Activated CD8-positive, alpha-beta T cell treated with anti-CD3 and anti-CD28 coated beads for 36 hours (primary cell): ENCODE measurements at regions not wholly inside any gene's neighbourhood (a gene's known extent, or its start where the extent isn't known, plus 50 kb on each side); places are given as distances from the start of the nearest gene placed in this dataset.

Experiments
- ATAC-seq: fragments of 200-7000 bp; cut with Tn5 transposase; one replicate; pipeline ENCODE4 v1.10.0; 2021; ENCODE audit warnings: mild to moderate bottlenecking, moderate library complexity
- CTCF ChIA-PET: fragments of 350-600 bp; sonication (Branson Sonifier 250); formaldehyde crosslinking; loops from one replicate; lab custom pipeline; 2021; ENCODE audit warnings: antibody characterized with exemption; lab: Charles Lee
- POLR2A ChIA-PET: fragments of 350-600 bp; sonication (Branson Sonifier 250); formaldehyde crosslinking; loops from one replicate; lab custom pipeline; 2021; ENCODE audit warnings: antibody characterized with exemption; lab: Charles Lee
- DNase-seq: peaks from one replicate; pipeline ENCODE4 v3.0.0-alpha.2; 2020
- H3K27ac Mint-ChIP-seq: one replicate; pipeline ENCODE4 v1.8.0; 2021; ENCODE audit warnings: mild to moderate bottlenecking, mixed read lengths
- H3K27me3 Mint-ChIP-seq: one replicate; pipeline ENCODE4 v1.8.0; 2021; ENCODE audit warnings: mixed read lengths
- H3K36me3 Mint-ChIP-seq: one replicate; pipeline ENCODE4 v1.8.0; 2021; ENCODE audit warnings: low read depth, mixed read lengths
- H3K4me1 Mint-ChIP-seq: one replicate; pipeline ENCODE4 v1.8.0; 2021; ENCODE audit warnings: low read depth, mixed read lengths
- H3K4me3 Mint-ChIP-seq: one replicate; pipeline ENCODE4 v1.8.0; 2021; ENCODE audit warnings: mild to moderate bottlenecking, moderate library complexity, mixed read lengths
- H3K9me3 Mint-ChIP-seq: one replicate; pipeline ENCODE4 v1.8.0; 2021; ENCODE audit warnings: mixed read lengths
- intact Hi-C: fragments of 100-400 bp; cut with micrococcal nuclease; formaldehyde crosslinking; loops from one replicate; pipeline ENCODE4 v1.10.0; 2022
- TF ChIP-seq, protein P1 (sequence below): fragments of 200-600 bp; IDR thresholded peaks from one replicate; pipeline ENCODE4 v1.8.0; 2022; ENCODE audit warnings: antibody characterized with exemption, mild to moderate bottlenecking

DNA sequence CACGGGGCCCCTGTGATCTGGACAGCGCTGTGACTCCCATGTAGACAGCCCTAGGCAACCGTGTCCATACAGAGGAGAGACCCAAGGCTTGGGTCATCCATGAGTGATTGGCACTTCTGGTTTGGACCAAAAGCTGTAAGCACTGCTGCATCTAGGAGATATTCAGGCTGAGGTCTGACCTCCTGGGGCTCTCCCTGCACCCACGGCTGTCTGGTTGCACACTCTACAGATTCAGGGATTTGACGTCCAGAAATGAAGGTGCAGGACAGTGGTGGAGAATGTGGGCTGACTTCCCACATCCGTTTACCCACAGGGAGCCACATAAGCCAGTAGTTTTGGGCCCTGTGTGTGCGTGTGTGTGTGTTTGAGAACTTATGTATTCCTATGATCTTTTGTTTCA is 76.2 kb upstream of the ARHGEF7 start:
- H3K36me3 Mint-ChIP-seq: no peaks in the 10 kb centered on the region
- H3K27me3 Mint-ChIP-seq: peaks cover 13% of the 10 kb centered on the region
- intact Hi-C loops: no loop called here
- CTCF ChIA-PET: no interaction called here
- no peak overlapping the region for H3K4me3 Mint-ChIP-seq
- ATAC-seq (no peak), DNase-seq (no peak)
- POLR2A ChIA-PET: no interaction called here
- no peak overlapping the region for H3K27ac Mint-ChIP-seq
- no peaks in the 10 kb centered on the region for H3K4me1 Mint-ChIP-seq
- H3K9me3 Mint-ChIP-seq: no peaks in the 10 kb centered on the region
- TF ChIP-seq, protein P1, sequence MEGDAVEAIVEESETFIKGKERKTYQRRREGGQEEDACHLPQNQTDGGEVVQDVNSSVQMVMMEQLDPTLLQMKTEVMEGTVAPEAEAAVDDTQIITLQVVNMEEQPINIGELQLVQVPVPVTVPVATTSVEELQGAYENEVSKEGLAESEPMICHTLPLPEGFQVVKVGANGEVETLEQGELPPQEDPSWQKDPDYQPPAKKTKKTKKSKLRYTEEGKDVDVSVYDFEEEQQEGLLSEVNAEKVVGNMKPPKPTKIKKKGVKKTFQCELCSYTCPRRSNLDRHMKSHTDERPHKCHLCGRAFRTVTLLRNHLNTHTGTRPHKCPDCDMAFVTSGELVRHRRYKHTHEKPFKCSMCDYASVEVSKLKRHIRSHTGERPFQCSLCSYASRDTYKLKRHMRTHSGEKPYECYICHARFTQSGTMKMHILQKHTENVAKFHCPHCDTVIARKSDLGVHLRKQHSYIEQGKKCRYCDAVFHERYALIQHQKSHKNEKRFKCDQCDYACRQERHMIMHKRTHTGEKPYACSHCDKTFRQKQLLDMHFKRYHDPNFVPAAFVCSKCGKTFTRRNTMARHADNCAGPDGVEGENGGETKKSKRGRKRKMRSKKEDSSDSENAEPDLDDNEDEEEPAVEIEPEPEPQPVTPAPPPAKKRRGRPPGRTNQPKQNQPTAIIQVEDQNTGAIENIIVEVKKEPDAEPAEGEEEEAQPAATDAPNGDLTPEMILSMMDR: no peak

DNA sequence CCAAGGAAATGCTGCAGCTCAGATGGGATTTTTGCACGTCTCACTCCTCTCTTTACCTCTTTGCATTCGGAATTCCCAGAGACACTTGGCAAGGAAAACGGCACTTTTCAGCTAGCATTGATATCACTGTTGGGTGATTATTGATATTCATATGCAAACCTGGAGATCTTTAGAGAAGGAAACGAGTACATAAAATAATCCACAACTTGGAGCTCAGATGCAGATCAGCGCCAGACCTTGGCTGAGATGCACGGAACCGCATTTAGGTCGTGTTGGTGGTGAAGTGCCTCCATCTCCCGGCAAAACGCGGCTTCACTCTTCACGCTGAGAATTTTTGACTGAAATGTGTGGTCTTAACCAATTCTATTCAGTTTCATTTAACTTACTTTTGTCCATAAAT is 77.2 kb upstream of the ARHGEF7 start:
- H3K4me3 Mint-ChIP-seq: no peak overlapping the region
- H3K9me3 Mint-ChIP-seq: no peaks in the 10 kb centered on the region
- no peaks in the 10 kb centered on the region for H3K4me1 Mint-ChIP-seq
- TF ChIP-seq, protein P1: no peak
- no peaks in the 10 kb centered on the region for H3K36me3 Mint-ChIP-seq
- no peak overlapping the region for H3K27ac Mint-ChIP-seq
- peaks cover 13% of the 10 kb centered on the region for H3K27me3 Mint-ChIP-seq
- ATAC-seq: no peak
- no peak for DNase-seq
- intact Hi-C loops: no loop called here
- ChIA-PET POLR2A (interaction anchor here (0.8 kb wide), 1 partner anchor 10 kb away, joined by 3 read pairs; no protein-coding TSS in a partner anchor), CTCF (interaction anchor here (0.8 kb wide), 1 partner anchor 30 kb away, joined by 3 read pairs; no protein-coding TSS in a partner anchor)

DNA sequence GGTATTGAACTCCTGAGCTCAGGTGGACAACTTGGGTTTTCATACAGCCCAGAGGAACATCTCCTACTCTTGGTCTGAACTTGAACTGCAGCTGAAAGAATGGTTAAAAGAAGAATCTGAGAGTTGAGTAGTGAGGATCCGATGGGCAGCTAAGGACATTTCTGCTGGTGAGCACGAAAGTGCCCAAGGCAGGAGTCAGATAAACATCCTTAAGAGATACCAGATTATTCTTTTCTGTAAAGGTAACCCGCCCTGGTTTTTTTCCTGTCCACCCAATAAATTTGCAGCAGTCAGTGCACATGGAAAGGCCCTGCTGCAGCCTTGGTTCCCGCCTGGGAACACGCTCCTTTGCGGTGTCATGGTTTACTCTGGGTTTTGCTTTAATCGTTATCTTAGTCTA is 78.4 kb upstream of the ARHGEF7 start:
- no peak overlapping the region for H3K27ac Mint-ChIP-seq
- intact Hi-C loops: no loop called here
- TF ChIP-seq, protein P1: no peak
- H3K9me3 Mint-ChIP-seq: no peaks in the 10 kb centered on the region
- POLR2A ChIA-PET: no interaction called here
- H3K36me3 Mint-ChIP-seq: no peaks in the 10 kb centered on the region
- CTCF ChIA-PET: no interaction called here
- no peak overlapping the region for H3K4me3 Mint-ChIP-seq
- H3K4me1 Mint-ChIP-seq: no peaks in the 10 kb centered on the region
- no peak for DNase-seq
- no peak for ATAC-seq
- peaks cover 13% of the 10 kb centered on the region for H3K27me3 Mint-ChIP-seq

DNA sequence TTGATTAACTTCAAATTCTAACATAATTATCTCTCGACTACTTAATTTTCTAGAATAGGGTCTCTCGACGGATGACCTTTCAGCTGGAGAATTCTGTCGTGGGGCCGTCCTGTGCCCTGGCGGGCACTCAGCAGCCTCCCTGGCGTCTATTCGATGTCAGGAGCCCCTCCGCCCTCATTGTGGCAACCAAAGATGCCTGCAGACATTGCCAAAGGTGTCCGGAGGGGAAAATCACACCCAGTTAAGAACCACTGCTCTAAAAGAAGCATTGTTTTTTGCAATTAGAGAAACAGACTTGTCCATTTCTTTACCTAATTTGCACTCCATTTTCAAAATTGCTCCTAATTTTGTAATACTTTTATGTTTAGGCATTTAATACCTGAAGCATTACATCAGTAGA is 79.2 kb upstream of the ARHGEF7 start:
- ATAC-seq (no peak), DNase-seq (no peak)
- POLR2A ChIA-PET: no interaction called here
- H3K4me1 Mint-ChIP-seq: no peaks in the 10 kb centered on the region
- TF ChIP-seq, protein P1: no peak
- intact Hi-C loops: no loop called here
- H3K36me3 Mint-ChIP-seq: no peaks in the 10 kb centered on the region
- no peak overlapping the region for H3K27ac Mint-ChIP-seq
- no peaks in the 10 kb centered on the region for H3K9me3 Mint-ChIP-seq
- H3K27me3 Mint-ChIP-seq: peaks cover 13% of the 10 kb centered on the region
- CTCF ChIA-PET: interaction anchor here (0.7 kb wide), 1 partner anchor 121 kb away, joined by 3 read pairs; the partner anchor contains the start of gene ANKRD10
- no peak overlapping the region for H3K4me3 Mint-ChIP-seq

DNA sequence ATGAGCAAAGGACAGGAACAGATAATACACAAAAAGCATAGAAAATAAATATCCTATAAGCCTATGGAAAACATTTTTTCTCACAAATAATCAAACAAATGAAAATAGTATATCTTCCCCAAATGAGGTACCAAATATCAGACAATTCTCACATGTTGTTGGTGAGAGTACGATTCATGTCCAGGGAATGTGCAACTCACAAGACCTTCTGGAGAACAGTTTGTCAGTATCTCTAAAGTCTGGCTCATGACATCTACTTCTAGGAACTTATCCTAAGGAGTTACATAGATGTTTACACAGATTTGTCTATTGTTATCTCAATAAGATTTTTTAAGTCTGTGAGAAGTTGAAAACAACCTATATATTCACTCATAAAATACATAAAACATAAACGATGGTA is 80.3 kb upstream of the ARHGEF7 start:
- ChIA-PET CTCF (no interaction called here), POLR2A (no interaction called here)
- peaks cover 11% of the 10 kb centered on the region for H3K27me3 Mint-ChIP-seq
- no peaks in the 10 kb centered on the region for H3K4me1 Mint-ChIP-seq
- ATAC-seq (no peak), DNase-seq (no peak)
- intact Hi-C loops: no loop called here
- H3K9me3 Mint-ChIP-seq: no peaks in the 10 kb centered on the region
- no peaks in the 10 kb centered on the region for H3K36me3 Mint-ChIP-seq
- TF ChIP-seq, protein P1: no peak
- H3K27ac Mint-ChIP-seq: no peak overlapping the region
- no peak overlapping the region for H3K4me3 Mint-ChIP-seq
